ENCODE measurements at regions not wholly inside any gene's neighbourhood (a gene's known extent, or its start where the extent isn't known, plus 50 kb on each side); places are given as distances from the start of the nearest gene placed in this dataset.

GRCh38 chr2:14702258-14702657 is 69.7 kb downstream of the LRATD1 start:
- Histone ChIP-seq H3K79me2 (ENCODE audit: control insufficient read depth, insufficient read depth, low read length) (no peaks in the 10 kb centered on the region), H3K9ac (ENCODE audit: insufficient read depth in 1 of 2, low read depth in 2 of 2, low read length in 2 of 2) (no peak overlapping the region), H3K27ac (ENCODE audit: extremely low read depth, low read depth, low read length) (no peak overlapping the region), H3K9me3 (replicated peaks; ENCODE audit: control insufficient read depth, insufficient read depth, low read depth, low read length) (no peaks in the 10 kb centered on the region; the same call in 1 of the 2 replicates), H3K4me3 (no peak overlapping the region), H2AFZ (ENCODE audit: low read depth, low read length) (no peak overlapping the region), H3K4me2 (ENCODE audit: insufficient read depth, low read length) (no peak overlapping the region), H3K36me3 (ENCODE audit: control insufficient read depth, insufficient read depth, low read length) (no peaks in the 10 kb centered on the region), H3K9me1 (ENCODE audit: control insufficient read depth, insufficient read depth, low read length) (no peaks in the 10 kb centered on the region), H4K20me1 (replicated peaks; ENCODE audit: control insufficient read depth, insufficient read depth, low read length) (no peaks in the 10 kb centered on the region), H3K27me3 (ENCODE audit: control insufficient read depth in 2 of 2, insufficient read depth in 2 of 2, low read length in 2 of 2) (no peaks in the 10 kb centered on the region), H3K4me1 (replicated peaks in 1 of 2; ENCODE audit: control insufficient read depth in 2 of 2, insufficient read depth in 2 of 2, low read length in 2 of 2) (no peaks in the 10 kb centered on the region)
- ATAC-seq, result no peak
- ChIA-PET CTCF (ENCODE audit: low intra/inter-chr PET ratio) (no interaction called here), POLR2A (no interaction called here)
- DNase-seq (ENCODE audit: extremely low read depth in 1 of 4, low spot score in 3 of 4), result no peak
- WGBS (ENCODE audit: insufficient coverage, low coverage, missing lambda C conversion rate), result 5% methylated on average over 3 of the region's 3 CpGs
- FAIRE-seq, result no peak
- in situ Hi-C loops (cut with MboI), result no loop called here
- no TSS peak for BruUV-seq (replicated peaks)
- intact Hi-C loops (cut with micrococcal nuclease), result no loop called here
- TF ChIP-seq RFX1 (IDR thresholded peaks at IDR 0.05) (no peak), OTX1 (CRISPR knock-in tag; IDR thresholded peaks at IDR 0.05) (no peak), EGR1 (conservative IDR thresholded peaks at IDR 0.05) (0 out of 2 replicates have a peak, but pooled peaks have one; percentile 7), ZNF77 (CRISPR knock-in tag; IDR thresholded peaks at IDR 0.05) (no peak), DPF2 (IDR thresholded peaks at IDR 0.05) (no peak)

- Histone ChIP-seq H3K27ac (ENCODE audit: extremely low read depth, low read depth, low read length) (no peak overlapping the region), H4K20me1 (replicated peaks; ENCODE audit: control insufficient read depth, insufficient read depth, low read length) (no peaks in the 10 kb centered on the region), H3K9me3 (replicated peaks; ENCODE audit: control insufficient read depth, insufficient read depth, low read depth, low read length) (no peaks in the 10 kb centered on the region; the same call in 1 of the 2 replicates), H3K36me3 (ENCODE audit: control insufficient read depth, insufficient read depth, low read length) (no peaks in the 10 kb centered on the region), H3K79me2 (ENCODE audit: control insufficient read depth, insufficient read depth, low read length) (no peaks in the 10 kb centered on the region), H3K4me2 (ENCODE audit: insufficient read depth, low read length) (no peak overlapping the region), H2AFZ (ENCODE audit: low read depth, low read length) (no peak overlapping the region), H3K9me1 (ENCODE audit: control insufficient read depth, insufficient read depth, low read length) (no peaks in the 10 kb centered on the region), H3K27me3 (ENCODE audit: control insufficient read depth in 2 of 2, insufficient read depth in 2 of 2, low read length in 2 of 2) (no peaks in the 10 kb centered on the region), H3K4me1 (replicated peaks in 1 of 2; ENCODE audit: control insufficient read depth in 2 of 2, insufficient read depth in 2 of 2, low read length in 2 of 2) (no peaks in the 10 kb centered on the region), H3K9ac (ENCODE audit: insufficient read depth in 1 of 2, low read depth in 2 of 2, low read length in 2 of 2) (no peak overlapping the region), H3K4me3 (no peak overlapping the region)
- FAIRE-seq, result no peak
- in situ Hi-C loops (cut with MboI), result no loop called here
- 11% methylated on average over 1 of the region's 1 CpG for WGBS (ENCODE audit: insufficient coverage, low coverage, missing lambda C conversion rate)
- no peak for TF ChIP-seq ZNF384 (IDR thresholded peaks at IDR 0.05; ENCODE audit: low read depth, low read length)
- no peak for TF ChIP-seq U2AF1 (optimal IDR thresholded peaks at IDR 0.05; ENCODE audit: low read depth, low read length)
- no peak for TF ChIP-seq RNF2 (IDR thresholded peaks at IDR 0.05)
- no peak for TF ChIP-seq BRD4 (IDR thresholded peaks at IDR 0.05)
- no peak for TF ChIP-seq CXXC5 (CRISPR knock-in tag; IDR thresholded peaks at IDR 0.05)
- TF ChIP-seq ZNF23 (CRISPR knock-in tag; IDR thresholded peaks at IDR 0.05), result no peak
- no peak for TF ChIP-seq POLR3A (IDR thresholded peaks at IDR 0.05; ENCODE audit: borderline replicate concordance, extremely low read depth, insufficient read depth, insufficient read length)
- no peak for TF ChIP-seq RBM25 (IDR thresholded peaks at IDR 0.05; ENCODE audit: low read depth, low read length, severe bottlenecking)
- no peak for TF ChIP-seq ZNF282 (CRISPR knock-in tag; IDR thresholded peaks at IDR 0.05)
- no peak for TF ChIP-seq ZBTB5 (IDR thresholded peaks at IDR 0.05)
- no peak for TF ChIP-seq RBM22 (IDR thresholded peaks at IDR 0.05; ENCODE audit: low read depth, low read length, poor library complexity, severe bottlenecking)
- intact Hi-C loops (cut with micrococcal nuclease), result no loop called here
- CTCF ChIA-PET (ENCODE audit: low intra/inter-chr PET ratio), result no interaction called here
- ATAC-seq, result no peak
- DNase-seq (ENCODE audit: extremely low read depth in 1 of 4, low spot score in 3 of 4), result no peak
- POLR2A ChIA-PET, result no interaction called here
- no TSS peak for BruUV-seq (replicated peaks)
Observed at GRCh38 chr2:14706201-14706600, 73.7 kb downstream of the LRATD1 start.

Measured in K562 (cell line).